H1 (cell line): ENCODE measurements at regions not wholly inside any gene's neighbourhood (a gene's known extent, or its start where the extent isn't known, plus 50 kb on each side); places are given as distances from the start of the nearest gene placed in this dataset.

Experiments
- CTCF ChIP-seq, 3 experiments: IDR thresholded peaks; 1 replicate in 2 of 3; 2 replicates in 1 of 3; pipeline versions ENCODE4 v1.5.1 to v1.6.1; 2011; ENCODE audit warnings: low read length in 3 of 3, mild to moderate bottlenecking in 3 of 3, inconsistent platforms in 2 of 3, low read depth in 1 of 3, moderate library complexity in 1 of 3; ENCODE audit not compliant: insufficient read depth in 1 of 3; ENCODE audit errors: control extremely low read depth in 1 of 3
- POLR2A ChIP-seq, 2 experiments: IDR thresholded peaks; 1 replicate in 1 of 2; 2 replicates in 1 of 2; pipeline ENCODE4 v1.6.1; 2011; ENCODE audit warnings: low read depth in 2 of 2, low read length in 2 of 2, mild to moderate bottlenecking in 2 of 2; ENCODE audit errors: control extremely low read depth in 1 of 2
- TF ChIP-seq, protein P1 (sequence below): IDR thresholded peaks from 2 replicates; pipeline ENCODE4 v1.6.1; 2011; ENCODE audit warnings: low read length, improper control_type of control experiment

DNA sequence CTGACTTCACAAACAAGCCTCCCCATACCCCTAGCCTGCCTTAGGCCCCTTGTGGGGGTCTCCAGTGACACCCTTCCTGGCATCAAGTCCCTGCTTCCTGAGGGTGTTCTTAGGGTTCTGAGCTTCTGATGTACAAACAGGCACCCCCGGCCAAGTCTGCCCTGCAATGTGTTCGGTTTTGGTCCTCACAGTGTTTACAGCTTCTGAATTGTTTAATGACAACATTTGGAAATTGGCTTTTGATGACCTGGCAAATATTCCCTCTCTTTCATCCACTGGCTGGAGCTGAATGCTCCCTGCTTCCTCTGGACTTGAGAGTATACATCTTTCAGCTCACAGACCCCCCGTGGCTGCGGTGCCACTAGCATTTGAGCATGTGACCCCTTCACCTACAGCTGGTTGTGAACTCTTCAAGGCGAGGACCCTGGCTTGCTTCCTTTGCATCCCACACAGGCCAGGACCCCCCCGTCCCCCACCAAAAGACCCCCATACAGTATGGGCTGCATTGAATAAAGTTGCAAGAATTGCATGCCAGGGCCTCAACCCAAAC, 180.8 kb downstream of the KATNIP start:
- TF ChIP-seq CTCF (IDR thresholded peaks at IDR 0.05; ENCODE audit: control extremely low read depth in 1 of 3, insufficient read depth in 1 of 3, low read depth in 1 of 3, low read length in 3 of 3), result no peak
- TF ChIP-seq, protein P1, sequence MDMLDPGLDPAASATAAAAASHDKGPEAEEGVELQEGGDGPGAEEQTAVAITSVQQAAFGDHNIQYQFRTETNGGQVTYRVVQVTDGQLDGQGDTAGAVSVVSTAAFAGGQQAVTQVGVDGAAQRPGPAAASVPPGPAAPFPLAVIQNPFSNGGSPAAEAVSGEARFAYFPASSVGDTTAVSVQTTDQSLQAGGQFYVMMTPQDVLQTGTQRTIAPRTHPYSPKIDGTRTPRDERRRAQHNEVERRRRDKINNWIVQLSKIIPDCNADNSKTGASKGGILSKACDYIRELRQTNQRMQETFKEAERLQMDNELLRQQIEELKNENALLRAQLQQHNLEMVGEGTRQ, result no peak
- TF ChIP-seq POLR2A (IDR thresholded peaks at IDR 0.05; ENCODE audit: control extremely low read depth in 1 of 2, low read depth in 2 of 2, low read length in 2 of 2), result no peak
